Limb (tissue), 2 donors: ENCODE measurements at regions not wholly inside any gene's neighbourhood (a gene's known extent, or its start where the extent isn't known, plus 50 kb on each side); places are given as distances from the start of the nearest gene placed in this dataset.
"Not testable (repeated sequence)": the region's sequence is repeated elsewhere in the genome, so short reads cannot be mapped to it uniquely, and the experiment has no call there.

Experiments
- DNase-seq, 2 donors: peaks; one replicate each; pipeline ENCODE4 v3.0.0-alpha.2; 2016; ENCODE audit errors: extremely low spot score in 2 of 2

DNA sequence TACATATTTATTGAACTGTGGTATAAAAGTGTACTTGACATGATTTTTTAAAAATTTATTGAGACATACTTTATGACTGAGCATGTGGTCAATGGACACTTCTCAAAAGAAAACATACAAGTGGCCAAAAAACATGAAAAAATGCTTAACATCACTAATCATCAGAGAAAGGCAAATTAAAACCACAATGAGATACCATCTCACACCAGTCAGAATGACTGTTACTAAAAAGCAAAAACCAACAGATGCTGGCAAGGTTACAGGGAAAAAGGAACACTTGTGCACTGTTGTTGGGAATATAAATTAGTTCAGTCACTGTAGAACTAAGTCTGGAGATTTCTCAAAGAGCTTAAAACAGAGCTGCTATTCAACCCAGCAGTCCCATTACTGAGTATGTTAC, 1177.6 kb downstream of the GALC start:
- DNase-seq, result no peak

DNA sequence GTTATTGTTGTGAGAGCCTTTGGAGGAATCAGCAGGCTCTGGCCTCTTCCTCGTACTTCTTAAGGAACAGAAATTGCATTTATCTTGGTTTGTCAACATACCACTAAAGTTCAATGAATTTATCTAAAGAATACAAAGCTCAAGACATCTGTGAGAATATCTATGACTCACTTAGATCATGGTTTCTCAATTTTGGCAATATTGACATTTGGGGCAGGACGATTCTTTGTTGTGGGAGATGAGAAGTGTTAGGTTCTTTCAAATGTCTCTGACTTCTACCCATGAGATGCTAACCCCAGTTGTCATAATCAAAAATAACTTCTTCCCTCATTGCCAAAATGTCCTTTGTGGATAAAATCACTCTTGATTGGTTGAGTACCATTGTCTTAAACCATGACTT, 1190.3 kb downstream of the GALC start:
- DNase-seq, result no peak

DNA sequence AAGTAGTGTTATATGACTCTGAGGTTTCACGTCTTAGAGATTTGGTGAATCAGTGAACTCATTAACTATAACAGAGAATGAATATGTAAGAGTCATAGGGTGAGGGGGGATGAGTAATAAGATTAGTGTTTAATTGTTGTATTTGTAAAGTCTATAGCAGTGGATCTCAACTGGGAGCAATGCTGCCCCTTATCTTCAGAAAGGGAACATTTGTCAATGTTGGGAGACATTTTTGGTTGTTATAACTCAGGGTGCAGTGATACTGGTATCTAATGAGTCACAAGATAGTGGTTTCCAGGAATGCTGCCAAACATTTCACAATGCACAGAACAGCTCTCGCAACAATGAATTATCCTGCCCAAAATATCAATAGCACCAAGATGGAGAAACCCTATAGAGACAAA, 1193.7 kb downstream of the GALC start:
- no peak for DNase-seq

DNA sequence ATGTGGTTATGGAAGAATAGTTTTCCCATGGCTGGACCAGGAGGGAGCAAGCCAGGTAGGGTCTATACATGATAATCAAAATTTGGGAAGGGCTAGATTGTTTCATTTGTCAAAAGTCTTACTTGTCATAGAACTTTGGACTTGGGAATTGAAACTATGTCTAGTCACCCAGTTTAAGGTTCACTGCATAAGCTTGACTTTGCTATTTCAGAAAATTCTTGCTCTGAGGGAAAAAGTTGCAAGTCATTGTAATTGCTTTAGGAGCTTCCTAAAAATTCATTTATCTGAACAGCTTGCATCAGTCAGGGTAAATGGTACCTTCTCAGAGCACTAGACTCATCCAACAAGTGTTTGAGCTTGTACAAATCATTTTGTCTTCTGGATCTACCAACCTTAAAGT, 1194.7 kb downstream of the GALC start:
- DNase-seq, result no peak

DNA sequence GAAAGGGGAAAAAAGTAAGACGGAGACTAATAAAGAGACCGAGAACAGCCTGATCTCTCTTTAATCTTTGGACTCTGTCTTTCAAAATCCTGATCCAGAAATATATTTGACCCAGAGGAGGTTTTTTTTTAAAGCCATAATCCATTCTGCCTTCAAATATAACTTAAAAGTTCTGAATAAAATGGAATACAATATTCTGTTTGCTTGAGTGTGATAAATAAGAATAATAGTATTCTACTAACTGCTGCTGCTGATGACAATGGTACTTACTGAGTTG, 1196.0 kb downstream of the GALC start:
- DNase-seq, result no peak

DNA sequence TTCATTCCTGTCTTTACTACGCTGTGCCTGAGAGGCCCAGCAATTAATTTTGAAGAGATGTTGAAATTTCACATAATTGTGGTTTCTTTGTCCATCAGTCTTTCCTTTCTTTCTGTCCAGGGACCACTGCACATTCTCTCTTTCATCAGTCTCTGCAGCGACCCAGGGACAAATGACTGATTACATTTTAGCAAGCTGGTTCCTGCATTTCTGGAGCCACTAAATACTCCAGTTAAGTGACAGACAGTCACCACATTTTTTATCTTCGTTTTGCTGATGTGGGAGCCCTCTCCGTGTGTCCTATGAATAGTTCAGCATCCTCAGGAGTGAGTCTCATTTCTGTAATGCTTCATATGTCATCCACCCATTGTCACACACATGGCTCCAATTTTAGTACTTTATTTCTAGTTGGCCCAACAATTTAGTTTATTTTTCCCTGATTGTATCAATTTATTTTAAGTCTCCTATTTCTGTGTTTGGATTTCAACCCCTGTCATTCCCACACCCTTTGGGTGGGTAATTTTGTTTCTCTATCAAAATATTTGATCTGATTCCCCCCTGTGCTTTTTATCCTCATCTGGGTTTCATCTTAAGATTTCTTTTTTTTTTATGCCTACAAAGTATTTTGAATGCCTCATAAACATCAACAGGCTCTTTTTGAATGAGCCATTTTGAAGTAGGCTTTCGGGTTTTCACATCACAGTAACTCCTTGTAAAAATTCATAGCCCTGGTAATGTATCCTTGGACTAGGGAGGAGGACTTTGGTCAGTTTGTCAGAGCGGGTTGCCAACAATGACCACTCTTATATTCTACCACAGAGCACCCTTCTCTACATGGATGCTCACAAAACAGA, 1196.5 kb downstream of the GALC start:
- no peak for DNase-seq

DNA sequence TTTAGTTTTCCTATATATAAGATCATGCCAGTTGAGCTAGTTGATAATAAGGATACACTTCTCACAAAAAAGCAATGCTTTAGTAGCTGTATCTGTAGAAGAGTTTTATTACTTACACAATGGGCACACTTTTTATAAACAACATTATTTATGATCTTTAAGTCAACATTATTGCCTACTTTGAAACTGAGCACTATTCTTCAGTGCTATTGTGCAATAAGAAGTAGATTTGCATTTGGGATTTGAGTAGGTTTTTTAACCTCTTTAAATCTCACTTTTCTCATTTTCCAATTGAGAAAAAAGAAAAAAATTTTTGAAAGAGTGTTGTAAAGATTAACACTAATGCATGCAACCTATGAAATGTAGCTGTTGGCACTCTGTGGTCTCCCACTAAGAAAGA, 1198.3 kb downstream of the GALC start:
- no peak for DNase-seq

DNA sequence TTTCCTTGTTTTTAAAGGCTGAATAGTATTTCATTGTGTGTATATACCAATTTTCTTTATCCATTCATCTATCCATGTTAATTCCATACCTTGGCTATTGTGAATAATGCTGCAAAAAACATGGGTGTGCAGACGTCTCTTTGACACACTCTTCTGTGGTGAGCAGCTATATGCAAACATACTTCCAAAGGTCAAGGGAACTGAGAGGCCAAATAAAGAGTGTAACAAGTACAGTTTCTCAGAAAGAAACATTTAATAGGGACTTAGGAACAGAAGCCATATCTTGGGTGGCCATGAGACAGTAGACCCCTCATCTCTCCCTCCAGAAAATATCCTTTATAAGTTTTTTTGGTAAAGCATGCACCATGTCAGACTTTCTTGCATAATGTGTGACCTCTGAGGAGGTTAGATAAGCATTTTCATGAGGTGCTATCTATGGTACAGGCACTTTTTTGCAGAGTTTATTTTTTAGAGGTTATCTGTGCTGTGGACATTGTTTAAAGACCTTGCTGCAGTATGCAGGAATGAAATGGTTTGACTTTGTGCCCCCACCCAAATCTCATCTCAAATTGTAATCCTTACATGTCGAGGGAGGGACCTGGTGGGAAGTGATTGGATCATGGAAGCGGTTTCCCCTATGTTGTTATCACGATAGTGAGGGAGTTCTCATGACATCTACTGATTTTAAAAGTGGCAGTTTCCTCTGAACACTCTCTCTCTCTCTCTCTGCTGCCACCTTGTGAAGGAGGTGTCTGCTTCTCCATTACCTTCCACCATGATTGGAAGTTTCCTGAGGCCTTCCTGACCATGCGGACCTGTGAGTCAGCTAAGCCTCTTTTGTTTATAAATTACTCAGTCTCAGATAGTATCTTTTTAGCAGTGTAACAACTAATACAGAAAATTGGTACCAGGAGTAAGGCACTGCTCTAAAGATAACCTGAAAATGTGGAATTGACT, 1202.3 kb downstream of the GALC start:
- no peak for DNase-seq

DNA sequence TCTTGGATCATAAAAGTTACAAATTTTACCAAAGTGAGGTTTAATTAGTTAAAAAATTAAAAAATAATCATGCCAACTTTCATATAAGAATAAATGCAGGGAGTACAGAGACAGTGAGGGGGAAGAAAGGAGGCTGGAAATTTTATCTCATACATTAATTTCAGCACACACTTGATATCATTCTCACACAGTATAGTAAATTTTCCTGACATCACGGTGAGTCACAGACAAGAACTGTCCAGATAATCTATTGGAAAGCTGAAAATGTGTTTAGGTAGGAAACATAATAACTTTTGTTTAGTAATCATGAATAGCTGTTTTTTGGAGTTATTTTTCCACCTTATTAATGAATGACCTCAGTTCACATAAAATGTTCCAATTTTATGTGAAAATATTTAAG, 1204.8 kb downstream of the GALC start:
- no peak for DNase-seq

DNA sequence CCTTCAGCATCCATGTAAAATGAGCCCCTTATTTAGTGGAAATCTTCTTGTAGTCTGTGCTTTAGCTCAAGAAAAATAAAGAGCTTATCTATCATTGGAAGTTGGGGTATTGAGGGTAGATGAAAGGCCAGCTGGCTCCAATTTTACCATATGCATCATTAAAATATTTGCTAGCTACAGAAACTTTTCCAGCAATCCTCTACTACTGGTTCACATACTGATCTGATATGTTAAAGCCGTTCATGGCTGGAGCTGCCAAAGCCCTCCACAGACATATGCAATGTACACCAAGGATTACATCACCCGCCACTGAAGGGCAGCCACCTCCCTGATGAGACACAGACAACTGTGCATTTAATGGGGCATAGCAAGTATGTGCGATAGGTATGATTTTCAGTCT, 1205.3 kb downstream of the GALC start:
- peak; percentile 41 to 74 for DNase-seq

DNA sequence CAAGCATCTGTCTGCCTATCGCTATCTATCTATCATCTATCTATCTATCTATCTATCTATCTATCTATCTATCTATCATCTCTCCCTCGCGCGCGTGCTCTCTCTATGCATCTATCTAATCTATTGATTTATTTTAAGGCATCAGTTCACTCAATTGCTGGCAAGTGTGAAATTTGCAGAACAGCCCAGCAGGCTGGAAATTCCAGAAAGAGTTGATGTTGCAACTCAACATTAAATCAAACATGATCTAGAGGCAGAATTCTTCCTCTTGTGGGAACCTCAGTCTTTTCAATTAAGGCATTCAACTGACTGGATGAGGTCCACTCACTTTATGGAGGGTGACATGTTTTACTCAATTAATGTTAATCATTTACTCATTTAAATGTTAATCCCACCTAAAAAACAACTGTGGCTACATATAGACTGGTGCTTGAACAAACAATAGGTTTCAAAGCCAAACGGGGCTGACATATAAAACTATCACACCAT, 1210.8 kb downstream of the GALC start:
- DNase-seq, result no peak

DNA sequence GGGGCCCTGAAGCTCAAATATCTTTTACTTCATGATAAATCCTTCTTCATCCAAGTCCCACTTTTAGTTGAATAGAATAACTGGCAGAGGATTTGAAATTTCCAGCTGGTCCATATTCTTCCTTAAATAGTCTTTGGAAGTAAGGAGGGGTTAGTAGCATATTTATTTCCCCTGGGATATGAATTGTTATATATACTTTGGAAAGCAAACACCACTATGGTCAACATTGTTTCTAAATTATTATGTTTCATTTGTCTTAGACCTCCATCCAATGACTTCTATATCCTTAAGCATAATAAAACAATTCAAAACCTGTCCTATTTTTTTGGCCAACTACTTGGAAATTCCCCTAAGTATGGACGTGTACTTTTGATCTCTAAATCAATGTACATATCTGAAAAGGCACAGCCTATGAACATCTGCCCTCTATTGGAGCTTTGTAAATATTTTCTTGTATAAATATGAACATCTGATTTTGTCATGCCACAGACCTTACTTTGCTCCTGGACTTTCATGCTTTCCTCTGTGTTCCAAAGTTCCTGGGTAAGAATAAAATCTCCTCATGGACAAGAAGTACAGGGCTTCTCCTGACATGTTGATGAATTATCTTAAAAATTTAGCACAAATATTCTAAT, 1212.0 kb downstream of the GALC start:
- DNase-seq, result no peak

DNA sequence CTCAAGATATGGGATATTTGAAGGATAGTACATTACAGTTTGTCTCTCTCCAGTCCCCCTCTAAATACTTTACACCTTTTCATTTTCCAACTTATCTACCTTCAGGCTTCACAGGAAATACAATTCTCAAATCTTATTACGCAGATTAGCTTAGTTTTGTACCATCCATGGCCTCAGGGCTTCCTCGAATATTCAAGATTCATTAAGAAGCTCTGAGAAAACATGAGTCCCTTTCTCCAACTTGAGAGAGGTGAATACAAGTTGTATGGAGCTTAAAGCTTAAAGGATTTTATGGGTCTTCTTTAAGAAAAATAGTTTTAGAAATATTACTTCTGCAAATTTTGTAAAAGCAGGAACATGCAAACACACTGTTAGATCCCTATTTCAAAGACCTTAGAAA, 1212.5 kb downstream of the GALC start:
- DNase-seq, result no peak

DNA sequence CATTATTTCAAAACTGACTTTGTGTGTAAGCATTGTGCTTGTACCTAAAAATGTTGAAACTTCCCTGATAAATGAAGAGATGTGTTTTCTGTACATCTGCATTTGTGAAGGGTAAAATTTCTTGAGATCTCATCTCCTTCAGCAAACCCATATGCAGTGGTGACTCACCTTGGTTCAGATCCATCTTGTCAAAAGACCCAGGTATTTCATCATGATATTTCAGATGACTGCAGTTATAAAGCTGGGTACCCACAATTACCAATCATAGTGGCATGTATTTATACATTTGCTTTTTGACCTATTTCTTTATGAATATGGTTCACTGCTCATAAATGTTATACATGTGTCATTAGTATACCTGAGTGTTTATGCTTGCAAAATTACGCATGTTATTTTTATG, 1213.6 kb downstream of the GALC start:
- DNase-seq, result no peak

DNA sequence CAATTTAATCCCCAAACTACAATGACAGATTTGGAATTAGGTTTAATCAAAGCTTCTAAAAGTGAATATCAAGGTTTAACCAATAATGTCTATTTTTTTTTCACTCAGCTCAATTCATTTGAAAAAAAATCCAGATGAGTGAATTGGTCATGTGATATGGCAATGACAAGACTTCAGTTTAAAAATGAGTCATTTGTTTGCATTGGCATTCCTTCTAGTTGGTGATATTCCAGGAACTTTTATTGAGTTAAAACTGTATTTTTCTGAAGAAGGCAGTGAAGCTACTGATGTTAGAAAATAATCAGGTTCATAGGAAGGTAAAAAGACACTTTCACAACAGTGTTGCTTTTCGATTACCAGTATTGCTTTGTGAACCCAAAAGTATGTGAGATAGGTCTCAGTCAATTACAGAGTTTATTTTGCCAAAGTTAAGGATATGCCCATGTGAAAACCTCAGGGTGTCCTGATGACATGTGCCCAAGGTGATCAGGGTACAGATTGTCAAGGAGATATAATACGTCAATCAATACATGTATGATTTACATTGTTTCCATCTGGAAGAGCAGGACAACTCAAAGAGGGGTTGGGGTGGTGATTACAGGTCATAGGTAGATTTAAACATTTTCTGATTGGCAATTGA, 1214.9 kb downstream of the GALC start:
- DNase-seq, result no peak

DNA sequence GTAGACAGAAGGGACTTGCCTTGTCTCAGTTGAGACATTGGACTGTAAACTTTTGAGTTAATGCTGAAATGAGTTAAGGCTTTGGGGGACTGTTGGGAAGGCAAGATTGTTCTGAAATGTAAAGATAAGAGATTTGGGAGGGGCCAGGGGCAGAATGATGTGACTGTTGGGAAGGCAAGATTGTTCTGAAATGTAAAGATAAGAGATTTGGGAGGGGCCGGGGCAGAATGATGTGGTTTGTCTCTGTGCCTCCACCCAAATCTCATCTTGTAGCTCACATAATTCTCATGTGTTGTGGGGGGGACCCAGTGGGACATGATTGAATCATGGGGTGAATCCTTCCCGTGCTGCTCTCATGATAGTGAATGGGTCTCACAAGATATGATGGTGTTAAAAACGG, 1217.1 kb downstream of the GALC start:
- DNase-seq, result not testable (repeated sequence)

DNA sequence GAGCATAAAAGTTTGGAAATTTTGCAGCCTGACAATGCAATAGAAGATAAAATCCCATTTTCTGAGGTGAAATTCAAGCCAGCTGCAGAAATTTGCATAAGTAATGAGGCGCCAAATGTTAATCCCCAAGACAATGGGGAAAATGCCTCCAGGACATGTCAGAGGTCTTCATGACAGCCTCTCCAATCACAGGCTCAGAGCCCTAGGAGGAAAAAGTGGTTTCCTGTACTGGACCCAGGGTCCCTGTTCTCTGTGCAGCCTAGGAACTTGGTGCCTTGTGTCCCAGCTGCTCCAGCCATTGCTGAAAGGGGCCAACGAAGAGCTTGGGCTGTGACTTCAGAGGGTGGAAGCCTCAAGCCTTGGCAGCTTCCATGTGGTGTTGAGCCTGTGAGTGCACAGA, 1218.1 kb downstream of the GALC start:
- no peak for DNase-seq

DNA sequence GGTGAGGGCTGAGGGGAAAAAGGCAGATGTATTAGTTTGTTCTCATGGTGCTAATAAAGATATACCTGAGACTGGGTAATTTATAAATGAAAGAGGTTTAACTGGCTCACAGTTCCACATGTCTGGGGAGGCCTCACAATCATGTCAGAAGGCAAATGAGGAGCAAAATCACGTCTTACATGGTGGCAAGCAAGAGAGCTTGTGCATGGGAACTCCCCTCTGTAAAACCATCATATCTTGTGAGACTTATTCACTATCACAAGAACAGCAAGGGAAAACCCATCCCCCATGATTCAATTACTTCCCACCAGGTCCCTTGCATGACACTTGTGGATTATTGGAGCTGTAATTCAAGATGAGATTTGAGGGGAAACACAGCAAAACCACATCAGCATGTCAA, 1220.9 kb downstream of the GALC start:
- DNase-seq, result no peak

DNA sequence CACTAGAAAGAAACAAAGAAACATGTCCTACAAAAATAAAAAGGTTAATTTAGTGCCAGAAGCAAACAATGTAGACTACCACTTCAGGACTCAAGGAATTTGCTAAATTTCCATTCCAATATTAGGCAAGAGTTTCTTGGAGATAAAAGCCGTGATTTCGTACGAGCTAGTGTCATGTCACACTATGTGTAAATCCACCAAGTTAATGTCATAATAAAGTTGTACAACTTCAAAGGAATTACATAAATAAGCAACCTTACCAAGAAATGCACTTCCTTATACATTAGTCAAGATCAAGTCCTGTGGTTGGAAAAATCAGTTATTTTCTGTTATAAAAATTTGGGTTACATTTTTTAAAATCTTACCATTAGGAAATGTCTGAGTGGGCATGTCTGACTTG, 1222.8 kb downstream of the GALC start:
- DNase-seq, result no peak

DNA sequence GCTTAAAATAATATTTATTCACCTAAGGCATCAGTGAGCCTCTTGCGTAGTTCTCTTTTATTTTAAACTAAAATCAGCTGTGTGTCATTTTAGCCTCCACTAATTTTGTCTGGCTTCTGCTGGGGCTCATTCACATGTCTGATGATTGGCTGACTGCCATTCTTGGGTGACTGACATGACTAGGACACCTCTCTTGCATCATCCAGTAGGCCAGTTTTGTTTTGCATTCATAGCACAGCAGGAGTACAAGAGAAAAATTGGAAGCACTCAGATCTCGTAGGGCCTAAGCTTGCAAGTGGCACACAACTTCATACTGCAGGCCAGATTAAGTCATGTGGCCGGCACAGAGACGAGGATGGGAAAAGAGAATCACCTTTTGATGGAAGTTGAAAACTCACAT, 1226.5 kb downstream of the GALC start:
- DNase-seq, result no peak

DNA sequence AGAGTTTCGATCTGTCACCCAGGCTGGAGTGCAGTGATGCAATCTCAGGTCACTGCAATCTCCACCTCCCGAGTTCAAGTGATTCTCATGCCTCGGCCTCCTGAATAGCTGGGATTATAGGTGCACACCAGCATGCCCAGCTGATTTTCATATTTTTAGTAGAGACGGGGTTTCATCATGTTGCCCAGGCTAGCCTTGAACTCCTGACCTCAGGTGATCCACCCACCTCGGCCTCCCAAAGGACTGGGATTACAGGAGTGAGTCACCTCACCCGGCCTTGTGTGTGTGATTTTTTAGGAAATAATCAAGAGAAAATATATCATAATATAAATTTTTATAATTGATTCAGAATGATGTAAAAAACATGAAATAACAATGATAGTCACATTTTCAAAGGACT, 1231.4 kb downstream of the GALC start:
- DNase-seq, result no peak
